ENCODE measurements at regions not wholly inside any gene's neighbourhood (a gene's known extent, or its start where the extent isn't known, plus 50 kb on each side); places are given as distances from the start of the nearest gene placed in this dataset.

GRCh38 chr1:19547814-19548213, 62.5 kb upstream of the CAPZB start:
- Histone ChIP-seq H3K4me3 (no peak overlapping the region), H3K27me3 (no peaks in the 10 kb centered on the region), H3K9me3 (0 out of 2 replicates have a peak, but pooled peaks cover 1% of the 10 kb centered on the region), H3K36me3 (no peaks in the 10 kb centered on the region)
- DNase-seq: no peak

GRCh38 chr1:19536519-19536918, 51.2 kb upstream of the CAPZB start:
- no peaks in the 10 kb centered on the region for H3K36me3 ChIP-seq
- no peak for DNase-seq
- H3K27me3 ChIP-seq: no peaks in the 10 kb centered on the region
- no peaks in the 10 kb centered on the region for H3K9me3 ChIP-seq
- no peak overlapping the region for H3K4me3 ChIP-seq

GRCh38 chr1:19535214-19535613, 49.9 kb upstream of the CAPZB start:
- DNase-seq: no peak
- H3K9me3 ChIP-seq: no peaks in the 10 kb centered on the region
- H3K36me3 ChIP-seq: no peaks in the 10 kb centered on the region
- no peaks in the 10 kb centered on the region for H3K27me3 ChIP-seq
- H3K4me3 ChIP-seq: no peak overlapping the region

Measured in MG63 (cell line).